ENCODE measurements at regions not wholly inside any gene's neighbourhood (a gene's known extent, or its start where the extent isn't known, plus 50 kb on each side); places are given as distances from the start of the nearest gene placed in this dataset.

DNA sequence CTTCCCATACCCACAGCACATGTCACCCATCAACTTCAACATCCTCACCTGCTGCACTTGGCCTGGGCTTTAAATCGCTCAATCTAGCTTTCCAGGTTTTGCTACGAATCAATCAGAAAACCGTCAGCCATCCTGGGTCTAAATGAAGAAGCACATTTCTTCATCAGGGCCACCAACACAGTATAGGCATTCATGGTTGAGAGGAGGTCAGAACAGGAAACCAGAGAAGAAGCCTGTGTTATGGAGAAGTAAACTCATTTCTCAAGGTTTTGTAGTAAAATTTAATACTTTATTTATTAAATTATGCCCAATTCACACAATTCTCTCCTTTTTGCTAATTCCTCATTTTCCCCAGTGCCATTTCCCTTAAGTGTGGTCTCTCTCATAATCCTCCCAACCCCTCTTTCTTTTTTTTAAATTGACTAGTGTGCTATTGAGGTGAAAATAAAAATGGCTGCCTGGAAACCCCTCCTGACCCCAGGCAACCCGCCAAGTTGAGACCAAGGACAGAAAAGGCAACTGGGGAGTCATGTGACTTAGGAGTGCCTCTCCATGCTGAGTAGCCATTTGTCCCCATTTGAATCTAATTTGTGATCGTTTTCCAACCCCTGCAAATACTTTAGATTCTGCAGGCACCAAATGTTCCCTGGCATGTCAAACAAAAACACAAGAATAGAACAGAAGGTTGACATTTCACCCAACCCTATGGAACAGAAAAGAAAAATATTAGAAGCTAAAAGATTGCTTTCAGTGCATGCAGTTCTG, 181.1 kb upstream of the NAMPT start:
- DNase-seq (no peak), ATAC-seq (no peak)
- no peak overlapping the region for H3K27ac Mint-ChIP-seq
- intact Hi-C loops (cut with micrococcal nuclease) = no loop called here
- POLR2A ChIA-PET = interaction anchor here (1.5 kb wide), 1 partner anchor 182 kb away, joined by 3 read pairs; no protein-coding TSS in a partner anchor
- CTCF ChIA-PET = interaction anchor here (0.6 to 2.3 kb wide), 3 partner anchors 289 to 299 kb away, joined by 3 to 15 read pairs (median 3); no protein-coding TSS in a partner anchor
- H3K4me3 Mint-ChIP-seq = no peak overlapping the region
- TF ChIP-seq CTCF (IDR thresholded peaks at IDR 0.05) = no peak
- peaks cover 4% of the 10 kb centered on the region for H3K36me3 Mint-ChIP-seq (ENCODE audit: low read depth)
- peaks cover 29% of the 10 kb centered on the region for H3K4me1 Mint-ChIP-seq (ENCODE audit: low read depth)
- H3K9me3 Mint-ChIP-seq = peaks cover 3% of the 10 kb centered on the region
- peaks cover 10% of the 10 kb centered on the region for H3K27me3 Mint-ChIP-seq

- Mint-ChIP-seq H3K4me1 (ENCODE audit: low read depth) (peaks cover 30% of the 10 kb centered on the region), H3K27me3 (peaks cover 10% of the 10 kb centered on the region), H3K27ac (no peak overlapping the region), H3K36me3 (ENCODE audit: low read depth) (peaks cover 8% of the 10 kb centered on the region), H3K4me3 (no peak overlapping the region), H3K9me3 (peaks cover 3% of the 10 kb centered on the region)
- intact Hi-C loops (cut with micrococcal nuclease) = loop anchor here (5.0 kb wide), 1 partner anchor 187 kb away; no protein-coding TSS in a partner anchor
- ChIA-PET CTCF (interaction anchor here (0.7 to 2.7 kb wide), 9 partner anchors 118 to 297 kb away, joined by 3 to 15 read pairs (median 3); no protein-coding TSS in a partner anchor), POLR2A (interaction anchor here (0.8 to 1.5 kb wide), 2 partner anchors 119 to 181 kb away, joined by 3 to 5 read pairs; no protein-coding TSS in a partner anchor)
- no peak for TF ChIP-seq CTCF (IDR thresholded peaks at IDR 0.05)
- ATAC-seq (no peak), DNase-seq (no peak)
Measured at GRCh38 chr7:106464651-106465050, 179.9 kb upstream of the NAMPT start.

DNA sequence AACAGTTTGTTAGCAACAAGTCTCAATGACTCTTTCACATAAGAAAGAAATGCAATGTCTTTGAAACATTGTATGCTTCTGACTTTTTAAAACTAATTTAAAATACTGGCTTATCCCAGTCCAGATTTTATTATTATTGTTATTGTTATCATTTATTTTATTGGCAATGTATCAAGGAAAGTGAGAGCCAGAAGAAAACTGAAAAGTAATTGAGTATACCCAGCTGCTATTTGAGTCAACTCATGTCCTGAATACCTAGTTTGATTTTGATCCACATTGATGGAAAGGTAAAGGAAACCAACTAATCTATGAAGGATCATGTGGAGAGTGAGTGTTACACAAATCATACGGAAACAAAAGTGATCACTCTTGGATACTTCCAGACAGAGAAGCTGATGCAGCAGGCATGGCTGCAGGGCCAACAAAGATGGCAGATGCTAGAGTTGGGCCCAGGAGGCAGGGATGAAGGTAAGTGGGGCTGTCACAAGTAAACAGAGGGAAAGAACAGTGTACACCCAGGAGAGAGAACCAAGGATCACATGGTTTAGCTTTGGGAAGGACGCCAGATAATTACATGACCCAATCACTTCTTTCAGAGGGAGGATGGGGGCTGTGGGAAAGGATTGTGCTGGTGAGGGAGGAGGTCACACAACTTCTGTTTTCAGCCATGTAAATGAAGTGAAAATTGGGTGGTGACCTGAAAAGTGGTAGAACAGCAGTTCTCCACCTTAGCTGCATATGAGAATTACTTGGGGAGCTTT, 179.2 kb upstream of the NAMPT start:
- CTCF ChIA-PET = interaction anchor here (0.7 to 3.0 kb wide), 10 partner anchors 11 to 297 kb away, joined by 3 to 17 read pairs (median 7); partner anchors contain the start of gene NAMPT
- intact Hi-C loops (cut with micrococcal nuclease) = loop anchor here (2.0 to 5.0 kb wide), 2 partner anchors 187 to 287 kb away; no protein-coding TSS in a partner anchor
- H3K4me1 Mint-ChIP-seq (ENCODE audit: low read depth) = peaks cover 26% of the 10 kb centered on the region
- peak overlapping the region; percentile 10 for H3K27ac Mint-ChIP-seq
- peaks cover 10% of the 10 kb centered on the region for H3K36me3 Mint-ChIP-seq (ENCODE audit: low read depth)
- no peak overlapping the region for H3K4me3 Mint-ChIP-seq
- TF ChIP-seq CTCF (IDR thresholded peaks at IDR 0.05) = no peak
- no peak for DNase-seq
- H3K9me3 Mint-ChIP-seq = peaks cover 5% of the 10 kb centered on the region
- no peak for ATAC-seq
- POLR2A ChIA-PET = interaction anchor here (0.8 to 1.5 kb wide), 2 partner anchors 118 to 180 kb away, joined by 3 to 5 read pairs; no protein-coding TSS in a partner anchor
- peaks cover 6% of the 10 kb centered on the region for H3K27me3 Mint-ChIP-seq

DNA sequence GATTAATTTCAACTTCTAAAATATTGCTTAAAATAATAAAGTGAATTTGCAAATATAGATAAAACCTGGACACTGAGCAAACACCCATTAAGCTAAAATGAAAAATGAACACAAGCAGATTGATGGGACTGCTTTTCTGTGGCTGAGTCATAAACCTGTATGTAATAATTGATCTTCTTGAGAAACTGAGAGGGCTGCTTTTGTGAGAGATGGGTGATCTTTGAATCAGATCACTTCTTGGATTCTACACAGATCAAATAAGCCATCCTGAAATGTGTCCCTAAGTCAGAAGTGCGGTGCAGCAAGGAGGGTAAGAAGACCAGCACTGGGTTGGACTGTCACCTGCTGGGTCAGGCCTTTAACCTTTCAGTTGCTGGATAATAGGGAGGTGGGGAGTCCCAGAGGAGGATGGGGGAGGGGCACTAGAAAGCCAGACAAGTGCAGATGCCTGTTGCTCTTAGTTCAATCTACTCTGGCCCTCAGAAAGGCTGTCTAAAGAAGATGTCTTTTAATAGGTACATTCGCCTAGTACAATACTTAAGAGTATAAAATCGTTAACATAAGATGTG, 178.2 kb upstream of the NAMPT start:
- Mint-ChIP-seq H3K36me3 (ENCODE audit: low read depth) (peaks cover 16% of the 10 kb centered on the region), H3K4me1 (ENCODE audit: low read depth) (peaks cover 25% of the 10 kb centered on the region), H3K27ac (peak overlapping the region; percentile 52), H3K27me3 (no peaks in the 10 kb centered on the region), H3K9me3 (peaks cover 13% of the 10 kb centered on the region), H3K4me3 (no peak overlapping the region)
- TF ChIP-seq CTCF (IDR thresholded peaks at IDR 0.05) = no peak
- intact Hi-C loops (cut with micrococcal nuclease) = loop anchor here (2.0 to 5.0 kb wide), 2 partner anchors 186 to 286 kb away; no protein-coding TSS in a partner anchor
- ChIA-PET CTCF (interaction anchor here (0.7 to 3.0 kb wide), 48 partner anchors 9 to 296 kb away, joined by 3 to 73 read pairs (median 4); partner anchors contain the start of gene NAMPT), POLR2A (interaction anchor here (1.2 to 2.9 kb wide), 3 partner anchors 72 to 286 kb away, joined by 3 to 18 read pairs (median 3); partner anchors contain the start of gene NAMPT)
- no peak for DNase-seq
- peak; percentile 31 for ATAC-seq

Measured in activated CD8-positive, alpha-beta T cell treated with anti-CD3 and anti-CD28 coated beads for 36 hours (primary cell).